ENCODE measurements at regions not wholly inside any gene's neighbourhood (a gene's known extent, or its start where the extent isn't known, plus 50 kb on each side); places are given as distances from the start of the nearest gene placed in this dataset.
"Not testable (repeated sequence)": the region's sequence is repeated elsewhere in the genome, so short reads cannot be mapped to it uniquely, and the experiment has no call there.

- no peak overlapping the region for H3K4me3 ChIP-seq (ENCODE audit: control insufficient read depth, low read depth, low read length)
- no peak for TF ChIP-seq CTCF (conservative IDR thresholded peaks at IDR 0.05; ENCODE audit: control insufficient read depth, insufficient read depth, low read depth, low read length)
- no peak for DNase-seq (ENCODE audit: low read depth)
Measured at GRCh38 chr16:62751218-62751617, 715.0 kb upstream of the CDH8 start.

- no peak for DNase-seq (ENCODE audit: low read depth)
- TF ChIP-seq CTCF (conservative IDR thresholded peaks at IDR 0.05; ENCODE audit: control insufficient read depth, insufficient read depth, low read depth, low read length), result no peak
- H3K4me3 ChIP-seq (ENCODE audit: control insufficient read depth, low read depth, low read length), result no peak overlapping the region
Measured at GRCh38 chr16:62741692-62742091, 705.5 kb upstream of the CDH8 start.

GRCh38 chr16:62738666-62739460 is 702.6 kb upstream of the CDH8 start:
- no peak for TF ChIP-seq CTCF (conservative IDR thresholded peaks at IDR 0.05; ENCODE audit: control insufficient read depth, insufficient read depth, low read depth, low read length)
- no peak overlapping the region for H3K4me3 ChIP-seq (ENCODE audit: control insufficient read depth, low read depth, low read length)
- DNase-seq (ENCODE audit: low read depth), result no peak

- DNase-seq (ENCODE audit: low read depth), result no peak
- TF ChIP-seq CTCF (conservative IDR thresholded peaks at IDR 0.05; ENCODE audit: control insufficient read depth, insufficient read depth, low read depth, low read length), result no peak
- H3K4me3 ChIP-seq (ENCODE audit: control insufficient read depth, low read depth, low read length), result no peak overlapping the region
Measured at GRCh38 chr16:62732092-62732491, 695.9 kb upstream of the CDH8 start.

- DNase-seq (ENCODE audit: low read depth); H3K4me3 ChIP-seq (ENCODE audit: control insufficient read depth, low read depth, low read length): not testable (repeated sequence)
Measured at GRCh38 chr16:62724670-62725269, 688.5 kb upstream of the CDH8 start.

- no peak for DNase-seq (ENCODE audit: low read depth)
- H3K4me3 ChIP-seq (ENCODE audit: control insufficient read depth, low read depth, low read length), result no peak overlapping the region
- TF ChIP-seq CTCF (conservative IDR thresholded peaks at IDR 0.05; ENCODE audit: control insufficient read depth, insufficient read depth, low read depth, low read length), result no peak
Measured at GRCh38 chr16:62720651-62721050, 684.4 kb upstream of the CDH8 start.

GRCh38 chr16:62717026-62717425 is 680.8 kb upstream of the CDH8 start:
- DNase-seq (ENCODE audit: low read depth), result no peak
- TF ChIP-seq CTCF (conservative IDR thresholded peaks at IDR 0.05; ENCODE audit: control insufficient read depth, insufficient read depth, low read depth, low read length), result no peak
- H3K4me3 ChIP-seq (ENCODE audit: control insufficient read depth, low read depth, low read length), result no peak overlapping the region
